ENCODE measurements at regions not wholly inside any gene's neighbourhood (a gene's known extent, or its start where the extent isn't known, plus 50 kb on each side); places are given as distances from the start of the nearest gene placed in this dataset.
"Not testable (repeated sequence)": the region's sequence is repeated elsewhere in the genome, so short reads cannot be mapped to it uniquely, and the experiment has no call there.

DNA sequence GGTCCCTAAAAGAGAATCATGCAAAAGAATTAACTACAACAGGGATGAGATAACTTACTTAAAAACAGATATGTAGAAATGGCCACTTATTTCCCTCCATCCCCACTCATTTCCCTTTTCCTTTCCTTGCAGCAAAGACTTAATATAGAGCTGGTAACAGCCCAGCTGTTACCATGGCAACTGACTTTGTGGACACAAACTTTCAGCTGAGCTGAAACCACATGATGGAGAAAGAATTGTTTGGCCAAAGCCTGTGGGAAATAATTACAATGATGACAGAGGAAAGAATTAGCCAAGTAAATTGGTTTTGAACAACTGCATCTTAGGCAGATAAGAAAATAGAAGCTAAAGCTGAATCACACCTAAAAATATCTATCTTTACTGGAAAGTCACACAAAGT is 364.9 kb downstream of the GALC start:
- DNase-seq = no peak

DNA sequence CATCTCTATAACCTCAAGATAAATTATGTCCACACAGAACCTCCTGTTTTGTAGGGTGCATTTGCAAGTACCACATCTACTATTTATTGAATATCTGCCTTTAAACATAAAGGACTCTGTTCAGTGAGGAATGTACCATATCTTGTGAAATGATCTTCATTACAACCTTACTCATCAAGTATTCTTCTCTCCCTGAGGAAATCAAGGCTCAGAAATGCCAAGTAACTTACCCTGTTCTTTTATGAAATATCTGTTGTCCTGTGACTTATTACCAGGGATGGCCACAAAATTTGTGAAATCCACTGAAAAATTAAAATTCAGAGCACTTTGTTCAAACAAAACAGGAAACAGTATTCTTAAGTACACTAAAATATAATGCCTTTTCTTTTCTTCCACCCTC is 366.7 kb downstream of the GALC start:
- DNase-seq = no peak

DNA sequence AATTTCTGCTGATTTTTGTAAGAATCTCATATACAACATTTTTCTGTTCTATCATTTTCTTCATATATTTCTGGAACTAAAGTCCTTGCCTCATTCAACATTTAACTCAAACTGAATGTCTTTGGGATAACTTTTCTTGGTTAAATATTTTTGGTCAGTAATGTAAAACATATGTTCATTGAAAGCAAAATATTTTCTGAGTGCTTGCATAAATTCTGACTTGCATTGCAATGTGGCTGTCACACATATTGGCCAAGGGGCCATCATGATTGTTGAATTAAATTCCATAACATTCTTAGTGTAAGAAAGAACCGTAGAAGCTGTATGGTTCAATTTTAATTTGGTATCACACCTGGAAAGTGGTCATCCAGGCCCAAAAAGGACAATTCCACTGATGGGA is 369.4 kb downstream of the GALC start:
- DNase-seq = no peak

DNA sequence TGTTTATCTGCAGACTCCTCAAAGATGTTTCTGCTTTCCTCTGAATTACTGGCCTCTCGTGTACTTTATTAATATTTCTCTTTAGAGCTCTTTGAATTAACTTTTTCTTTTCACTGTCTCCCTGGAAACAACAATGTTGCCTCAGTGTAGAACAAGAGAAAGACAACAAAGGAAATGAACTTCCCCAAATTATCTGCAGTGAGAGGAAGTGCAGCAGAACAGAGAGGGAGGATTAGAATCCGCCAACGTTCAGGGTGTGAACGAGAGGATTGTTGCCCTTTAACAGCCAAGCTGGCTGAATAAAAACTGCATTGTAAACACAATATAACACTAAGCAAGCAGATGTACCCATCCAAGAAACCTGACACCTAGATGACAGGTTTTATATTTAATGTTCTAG is 375.9 kb downstream of the GALC start:
- no peak for DNase-seq

DNA sequence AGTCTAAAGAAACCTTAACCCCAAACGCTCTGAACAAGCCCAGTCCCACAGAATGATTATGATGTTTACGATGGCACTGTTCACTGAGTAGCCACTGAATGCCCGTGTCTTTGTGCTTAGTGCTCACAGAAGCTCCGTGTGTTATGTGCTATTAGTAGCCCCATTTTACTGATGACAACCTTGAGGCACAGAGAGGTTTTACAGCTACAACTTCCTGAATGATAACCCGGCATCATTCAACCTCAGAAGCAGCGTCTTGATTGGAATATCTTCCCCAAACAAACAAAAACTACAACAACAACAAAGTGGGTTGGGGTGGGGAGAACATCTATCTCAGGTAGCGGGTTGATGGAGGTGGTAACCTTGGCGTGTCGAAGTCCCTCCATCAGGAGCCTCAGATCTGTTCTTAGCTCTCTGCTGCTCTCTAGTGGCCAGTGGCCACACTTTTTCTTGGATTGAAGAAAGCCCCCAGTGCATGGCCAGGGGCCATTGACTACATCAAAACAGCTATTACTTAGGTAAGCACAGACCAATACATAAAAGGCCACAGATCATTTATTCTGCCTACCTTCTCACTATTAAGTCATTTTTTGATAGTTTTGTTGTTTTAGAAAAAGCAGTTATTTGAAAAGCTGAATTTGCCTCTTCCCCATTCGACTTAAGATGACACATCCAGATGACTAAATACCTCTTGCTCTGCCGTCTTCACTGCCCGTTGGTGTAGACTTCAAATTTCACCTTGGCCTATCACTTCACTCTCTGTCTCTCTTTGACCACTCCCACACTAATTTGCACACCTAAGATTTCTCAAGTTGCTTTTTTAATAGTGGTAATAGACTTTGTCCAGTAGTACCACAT is 376.9 kb downstream of the GALC start:
- no peak for DNase-seq

DNA sequence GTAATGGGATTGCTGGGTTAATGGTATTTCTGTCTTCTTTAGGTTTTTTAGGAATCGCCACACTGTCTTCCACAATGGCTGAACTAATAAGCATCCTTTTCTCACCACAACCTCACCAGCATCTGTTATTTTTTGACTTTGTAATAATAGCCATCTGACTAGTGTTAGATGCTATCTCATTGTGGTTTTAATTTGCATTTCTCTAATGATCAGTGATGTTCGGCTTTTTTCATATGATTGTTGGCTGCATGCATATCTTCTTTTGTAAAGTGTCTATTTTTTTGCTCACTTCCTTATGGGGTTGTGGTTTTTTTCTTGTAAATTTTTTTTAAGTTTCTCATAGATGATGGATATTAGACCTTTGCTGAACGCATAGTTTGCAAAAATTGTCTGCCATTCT is 377.9 kb downstream of the GALC start:
- no peak for DNase-seq

DNA sequence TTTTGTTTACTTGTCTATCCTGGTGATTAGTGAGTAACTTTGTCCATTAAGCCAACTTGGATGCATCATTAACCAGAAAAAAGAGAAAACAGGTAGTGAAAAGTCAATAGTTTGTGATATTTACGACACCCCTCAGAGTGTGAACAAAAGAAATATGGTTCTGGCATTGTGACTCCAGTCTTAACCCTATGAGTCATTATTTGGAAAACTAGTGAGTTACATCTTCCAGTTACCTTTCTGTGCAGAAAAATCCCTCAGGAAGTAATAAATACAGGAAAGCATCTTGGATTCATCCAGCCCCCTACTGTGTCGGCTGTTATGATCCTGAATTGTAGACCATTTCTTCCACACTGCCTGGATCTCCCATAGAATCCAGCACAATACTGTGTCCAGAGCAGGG is 379.1 kb downstream of the GALC start:
- DNase-seq = no peak

DNA sequence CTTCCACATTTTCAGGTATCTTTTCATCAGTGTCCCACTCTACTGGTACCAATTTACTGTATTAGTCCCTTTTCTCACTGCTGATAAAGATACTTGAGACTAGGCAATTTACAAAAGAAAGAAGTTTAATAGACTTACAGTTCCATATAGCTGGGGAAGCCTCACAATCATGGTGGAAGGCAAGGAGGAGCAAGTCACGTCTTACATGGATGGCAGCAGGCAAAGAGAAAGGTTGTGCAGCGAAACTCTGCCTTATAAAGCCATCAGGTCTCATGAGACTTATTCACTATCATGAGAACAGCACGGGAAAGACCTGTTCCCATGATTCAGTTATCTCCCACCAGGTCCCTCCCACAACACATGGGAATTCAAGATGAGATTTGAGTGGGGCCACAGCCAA is 385.9 kb downstream of the GALC start:
- DNase-seq = not testable (repeated sequence)

DNA sequence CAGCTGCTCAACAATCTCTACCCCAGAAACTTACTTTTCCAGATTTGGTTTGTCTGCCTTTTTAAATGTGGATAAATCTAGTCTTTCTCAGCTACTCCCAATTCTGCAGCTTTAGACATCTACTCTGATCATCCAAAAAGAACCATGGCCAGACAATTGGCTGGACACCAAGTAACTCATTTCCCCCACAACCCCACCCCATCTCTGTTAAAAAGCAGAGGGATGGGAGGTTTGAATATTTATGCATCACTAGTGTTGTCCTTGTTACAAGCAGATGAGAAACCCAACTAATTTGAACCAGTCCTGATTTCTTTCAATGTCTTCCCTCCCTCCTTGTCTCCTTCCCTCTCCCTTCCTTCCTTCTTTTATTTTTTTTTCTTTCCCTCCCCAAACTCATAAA is 391.9 kb downstream of the GALC start:
- no peak for DNase-seq

DNA sequence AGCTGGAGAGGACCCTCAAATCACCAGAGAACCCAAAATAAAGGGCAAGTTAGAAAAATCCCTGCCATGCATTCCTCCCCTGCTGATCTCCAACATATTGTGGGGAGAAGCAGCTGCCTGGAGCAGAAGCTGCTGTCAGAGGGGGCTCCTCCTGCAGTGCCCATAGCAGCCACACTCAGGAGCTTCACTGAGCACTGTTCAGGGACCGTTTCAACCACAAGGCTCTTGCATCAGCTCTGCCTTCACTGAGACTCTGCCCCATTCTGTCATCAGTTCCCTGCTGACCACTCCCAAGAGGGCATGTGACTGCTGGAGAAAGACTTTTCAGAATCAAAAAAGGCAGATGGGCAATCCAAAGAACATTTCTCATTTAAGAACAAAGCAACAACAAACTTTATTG is 392.7 kb downstream of the GALC start:
- no peak for DNase-seq

DNA sequence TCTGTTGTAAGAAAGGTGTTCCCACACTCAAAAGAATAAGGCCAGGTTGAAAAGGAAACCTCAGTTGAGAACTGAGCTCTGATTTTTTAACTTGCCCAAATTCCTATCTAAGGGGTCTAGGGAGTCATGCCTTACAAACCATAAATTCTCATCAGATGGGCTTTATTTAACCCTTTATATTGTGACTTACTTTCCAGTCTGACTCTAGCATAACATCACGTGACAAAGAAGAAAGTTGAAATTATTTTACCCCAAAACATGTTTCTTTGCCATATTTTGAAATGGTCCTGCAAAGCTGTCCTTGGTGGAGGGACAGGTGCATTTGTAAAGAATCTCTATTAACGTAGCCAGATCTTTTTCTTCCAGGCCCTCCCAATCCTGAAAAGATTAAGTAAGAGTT is 411.7 kb downstream of the GALC start:
- DNase-seq = no peak

DNA sequence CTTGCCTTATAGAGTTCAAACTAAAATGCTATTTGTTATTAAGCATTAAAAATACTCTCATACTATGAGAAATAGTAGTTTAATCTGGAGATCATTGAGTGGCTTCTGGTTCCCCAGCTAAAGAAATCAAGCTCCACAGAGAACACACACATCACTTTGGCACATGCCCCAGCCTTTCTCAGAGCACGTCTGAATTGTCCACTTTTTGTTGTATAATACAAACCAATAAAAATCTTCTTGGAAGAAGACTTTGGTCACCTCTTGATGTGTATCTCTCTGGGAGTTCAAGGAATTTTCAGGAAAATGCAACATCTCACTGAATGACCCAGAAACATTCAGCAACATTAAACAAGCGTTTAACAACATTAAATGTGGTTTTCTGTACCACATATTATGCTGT is 413.9 kb downstream of the GALC start:
- DNase-seq = no peak

DNA sequence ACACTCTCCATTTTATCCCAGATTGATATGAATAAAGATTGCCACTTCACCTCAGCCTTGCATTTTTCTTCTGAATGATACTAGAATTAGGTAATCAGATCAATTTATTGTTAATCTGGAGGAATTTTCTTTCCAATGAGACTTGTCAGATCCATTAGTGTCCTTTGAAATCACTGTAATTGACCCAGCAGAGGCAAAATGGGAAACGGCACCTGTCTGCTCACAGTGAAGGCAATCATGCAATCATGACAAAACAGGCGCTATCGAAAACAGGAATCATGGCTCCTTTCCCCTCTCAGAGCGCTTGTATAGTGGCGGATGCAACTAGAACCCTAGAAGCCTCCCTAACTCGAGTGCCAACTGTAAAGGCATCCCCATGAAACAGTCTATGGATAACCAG is 417.6 kb downstream of the GALC start:
- no peak for DNase-seq

DNA sequence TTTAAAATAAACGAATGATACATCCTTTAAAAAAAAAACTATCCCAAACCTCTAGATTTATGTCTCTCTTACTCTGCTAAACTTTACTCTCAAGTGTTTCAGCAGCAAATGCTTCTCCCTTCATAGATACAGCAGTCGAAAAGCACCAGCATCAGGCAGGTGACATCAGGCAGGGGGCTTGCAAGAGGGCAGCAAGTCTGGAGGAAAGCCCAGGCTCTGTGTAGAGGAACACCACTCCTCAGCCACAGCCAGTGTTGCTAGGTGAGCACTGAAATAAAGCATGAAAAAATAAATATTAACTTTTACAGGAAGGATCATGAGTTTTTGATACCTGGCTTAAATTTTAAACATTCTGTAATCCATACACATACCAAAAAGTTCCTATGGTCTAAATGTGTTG is 419.4 kb downstream of the GALC start:
- DNase-seq = no peak

DNA sequence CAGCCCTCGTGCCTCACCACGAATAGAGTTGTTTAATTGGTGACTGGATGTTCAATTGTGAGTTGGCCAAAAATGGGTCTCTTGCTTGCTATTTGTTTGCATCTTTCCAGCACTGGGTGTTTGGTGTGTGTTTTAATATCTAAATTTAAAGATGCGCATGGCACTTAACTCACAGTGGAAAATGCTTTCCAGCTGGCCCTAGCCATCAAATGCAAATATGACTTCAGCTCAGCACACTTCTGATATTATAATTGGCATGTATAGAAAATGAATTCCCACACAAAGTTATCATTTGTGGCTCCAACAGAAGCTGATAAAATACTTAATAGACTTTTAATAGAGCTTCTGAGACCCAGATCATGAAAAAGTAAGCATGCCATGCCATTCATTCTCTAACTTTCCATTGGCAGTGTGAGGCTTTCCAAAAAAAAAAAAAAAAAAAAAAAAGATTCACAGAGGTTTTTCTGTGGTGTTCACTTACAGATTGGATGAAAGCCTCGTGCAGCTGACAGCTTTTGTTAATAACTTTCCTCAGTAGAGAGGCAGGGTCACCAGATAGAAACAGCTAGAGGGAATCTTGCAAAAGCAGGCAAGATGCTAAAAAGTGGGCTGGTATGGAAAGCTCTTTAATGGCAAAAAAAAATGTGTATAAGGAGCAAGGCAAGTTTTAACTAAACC is 425.2 kb downstream of the GALC start:
- DNase-seq = no peak

DNA sequence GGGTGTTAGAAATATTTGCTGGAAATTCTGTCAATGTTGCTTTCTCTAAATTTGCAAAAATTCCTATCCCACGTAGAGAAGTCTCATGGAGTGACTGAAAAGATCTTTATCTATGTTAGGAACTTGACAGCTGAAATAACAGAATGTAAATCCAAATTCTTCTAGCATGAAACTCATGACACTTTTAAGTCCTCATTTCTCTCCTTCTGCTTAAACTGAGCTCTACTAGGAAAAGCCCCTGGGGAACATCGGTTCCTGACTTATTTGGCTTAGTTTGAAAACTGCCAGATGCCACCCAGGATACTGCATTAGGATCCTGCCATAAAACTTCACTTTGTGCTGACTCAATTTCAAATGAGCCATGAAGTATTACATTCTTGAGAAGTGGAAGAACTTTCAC is 426.0 kb downstream of the GALC start:
- no peak for DNase-seq

DNA sequence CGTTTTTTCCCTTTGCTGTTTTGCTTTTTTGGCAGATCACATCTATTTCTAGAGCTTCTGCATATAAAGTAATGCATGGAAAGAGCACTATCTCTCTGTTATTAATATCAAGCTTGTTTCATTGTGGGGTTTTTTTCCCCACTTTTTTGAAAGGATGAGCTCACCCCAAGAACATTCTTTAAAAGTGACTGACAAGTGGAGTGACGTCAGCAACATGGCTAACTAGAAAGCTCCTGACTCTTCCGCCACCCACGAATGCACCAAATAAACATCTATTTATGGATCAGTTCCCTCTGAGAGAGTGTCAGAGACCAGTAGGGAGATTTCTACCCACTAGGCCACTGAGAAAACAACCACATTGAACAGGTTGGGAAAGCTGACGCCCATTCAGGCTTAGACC is 445.4 kb downstream of the GALC start:
- DNase-seq = no peak

DNA sequence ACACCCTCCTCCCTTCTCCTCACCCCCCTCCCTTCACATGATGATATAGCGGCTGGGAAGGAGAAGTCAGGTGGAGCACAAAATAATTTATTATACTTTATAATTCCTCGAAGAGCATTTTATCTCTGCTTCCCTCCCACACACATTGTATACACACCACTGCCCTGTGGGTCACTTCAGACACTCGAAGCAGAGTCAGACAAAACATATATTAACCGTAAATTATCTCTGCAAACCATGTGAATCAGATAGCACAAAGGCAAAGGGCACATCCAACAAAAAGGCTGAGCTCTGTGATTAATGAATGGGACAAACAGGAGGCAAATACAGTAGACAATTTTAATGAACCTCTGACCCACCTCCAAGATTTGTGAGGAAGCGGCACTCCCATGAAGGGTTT is 450.7 kb downstream of the GALC start:
- no peak for DNase-seq

DNA sequence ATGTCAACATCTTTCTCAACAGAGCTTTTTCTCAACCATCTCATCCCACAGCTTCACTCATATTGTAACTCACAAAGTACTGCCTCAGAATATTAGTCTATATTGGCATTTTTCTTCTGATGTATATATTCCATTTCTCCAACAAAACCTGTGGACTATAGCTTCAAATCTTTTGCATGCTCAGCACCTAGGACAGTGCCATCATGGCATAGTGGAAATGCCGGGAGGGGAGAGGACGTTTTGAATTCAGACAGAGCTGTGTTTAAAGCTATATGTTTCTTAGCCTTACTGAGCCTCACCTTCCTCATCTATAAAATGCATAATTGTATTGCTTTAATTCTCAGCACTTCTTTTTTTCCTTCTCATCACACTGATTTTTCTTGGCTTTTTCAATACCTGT is 452.6 kb downstream of the GALC start:
- no peak for DNase-seq

DNA sequence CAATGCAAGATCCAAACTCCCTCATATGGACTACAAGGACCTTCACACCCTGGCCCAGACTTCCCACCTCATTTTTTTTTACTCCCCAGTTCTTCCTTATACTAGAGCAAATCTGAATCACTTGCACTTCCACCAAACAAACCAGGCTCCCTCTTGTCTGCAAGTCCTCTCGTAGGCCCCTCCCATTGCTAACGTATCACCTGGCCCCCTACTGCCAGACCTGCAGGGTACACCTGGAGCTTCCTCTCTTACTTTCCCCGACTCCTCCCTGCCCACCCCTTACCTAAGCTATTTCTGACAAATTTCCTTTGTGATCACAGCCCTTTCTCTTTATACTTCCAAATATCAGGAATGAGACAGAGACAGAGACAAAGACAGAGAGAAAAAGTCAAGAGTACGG is 463.9 kb downstream of the GALC start:
- no peak for DNase-seq

DNA sequence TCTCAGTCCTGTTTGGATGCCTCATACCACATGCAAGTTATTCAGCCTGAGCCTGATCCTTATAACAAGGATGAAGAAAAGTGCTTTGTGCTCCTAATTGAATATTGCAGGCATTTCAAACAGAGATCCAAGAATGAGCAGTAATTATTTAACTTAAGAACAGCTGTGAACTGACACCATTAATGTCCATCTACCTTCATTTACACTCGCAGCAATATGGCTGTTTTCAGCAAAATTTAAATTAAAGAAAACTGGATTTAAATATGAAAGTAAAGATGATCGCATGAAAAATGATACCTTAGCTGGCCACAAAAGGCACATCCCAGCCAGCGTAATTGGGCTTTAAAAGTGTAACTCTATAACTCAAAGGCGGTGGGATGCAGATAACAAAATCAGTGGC is 466.3 kb downstream of the GALC start:
- no peak for DNase-seq

DNA sequence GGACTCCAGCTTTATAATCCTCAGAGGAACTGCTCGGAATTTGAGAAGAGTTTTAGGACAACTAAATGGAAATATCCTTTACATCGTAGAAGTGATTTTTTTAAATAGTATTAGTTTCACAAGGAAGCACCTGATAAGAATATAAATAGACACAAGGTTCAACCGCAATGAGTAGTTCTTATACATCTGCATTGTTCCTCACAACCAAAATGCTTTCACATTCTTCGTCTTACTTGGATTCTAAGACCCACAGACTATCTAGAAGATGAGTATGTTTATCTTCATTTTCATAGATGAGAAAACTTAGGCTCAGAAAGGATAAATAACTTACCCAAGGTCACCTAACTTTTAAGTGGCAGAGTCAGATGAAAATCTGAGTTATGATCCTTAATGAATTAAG is 469.0 kb downstream of the GALC start:
- DNase-seq = no peak

DNA sequence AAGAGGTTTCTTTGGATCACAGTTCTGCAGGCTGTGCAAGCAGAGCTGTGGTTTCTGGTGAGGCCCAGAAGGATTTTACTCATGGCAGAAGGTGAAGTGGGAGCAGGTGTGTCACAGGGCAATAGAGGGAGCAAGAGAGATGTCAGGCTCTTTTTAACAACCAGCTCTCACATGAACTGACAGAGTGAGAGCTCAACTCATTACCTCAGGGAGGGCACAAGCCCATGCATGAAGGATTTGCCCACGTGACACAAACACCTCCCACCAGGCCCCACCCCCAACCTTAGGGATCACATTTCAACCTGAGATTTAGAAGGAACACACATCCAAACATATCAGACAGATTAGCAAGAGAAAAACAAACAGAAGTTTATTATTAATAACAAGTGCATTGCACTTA is 470.4 kb downstream of the GALC start:
- no peak for DNase-seq

DNA sequence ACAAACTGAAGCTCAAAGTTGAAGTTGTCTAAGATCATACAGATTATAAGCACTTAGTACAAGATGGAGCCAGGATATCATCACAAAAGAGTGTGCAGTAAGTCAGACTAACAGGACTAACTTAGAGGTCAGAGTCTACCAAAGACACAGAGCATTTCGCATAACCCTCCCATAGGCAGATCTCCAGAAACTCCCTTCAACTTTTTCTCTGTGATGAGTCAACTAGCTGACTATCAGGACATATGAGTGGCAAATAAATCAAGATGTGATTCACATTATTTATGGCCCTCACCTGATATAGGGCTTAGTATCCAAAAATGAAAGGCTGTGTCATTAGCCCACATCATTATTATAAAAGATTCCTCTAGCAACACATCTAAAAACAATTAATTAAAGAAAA is 484.6 kb downstream of the GALC start:
- DNase-seq = no peak

DNA sequence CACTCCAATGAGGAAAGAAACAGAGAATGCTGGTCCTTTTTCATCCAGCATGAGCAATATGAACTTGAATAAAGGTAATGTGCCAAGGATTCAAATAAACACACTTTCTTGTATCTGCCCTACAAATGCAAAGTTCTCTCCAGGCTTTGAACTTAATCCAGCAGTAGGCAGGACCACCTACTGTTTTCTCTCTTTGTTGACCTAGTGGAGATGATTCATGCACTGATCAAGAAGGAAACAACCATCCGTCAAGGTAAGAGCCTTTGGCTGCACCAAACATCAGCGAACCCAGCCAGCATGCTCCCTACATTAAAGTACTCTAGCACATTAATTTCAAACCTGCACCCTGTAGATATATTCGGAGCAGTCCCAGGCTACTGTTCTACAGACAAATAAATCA is 489.3 kb downstream of the GALC start:
- no peak for DNase-seq
